ACC112 (cell line): ENCODE measurements at regions not wholly inside any gene's neighbourhood (a gene's known extent, or its start where the extent isn't known, plus 50 kb on each side); places are given as distances from the start of the nearest gene placed in this dataset.

Source experiments
- H2AFZ ChIP-seq: fragments of 200-600 bp; sonication (generic); one replicate; pipeline ENCODE4 v1.6.0; 2017; ENCODE audit warnings: antibody characterized with exemption, low read length; ENCODE audit not compliant: unreplicated experiment
- H3K27ac ChIP-seq: fragments of 200-600 bp; sonication (generic); 2 replicates; pipeline ENCODE4 v1.5.1; 2014; ENCODE audit warnings: low read depth, mild to moderate bottlenecking, antibody characterized with exemption, low read length, moderate library complexity
- H3K27me3 ChIP-seq: fragments of 200-600 bp; sonication (generic); 2 replicates; pipeline ENCODE4 v1.6.1; 2014; ENCODE audit warnings: mild to moderate bottlenecking, antibody characterized with exemption, low read length, moderate library complexity, mixed read lengths; ENCODE audit not compliant: insufficient read depth
- H3K36me3 ChIP-seq: fragments of 200-600 bp; sonication (generic); 2 replicates; pipeline ENCODE4 v1.6.1; 2016; ENCODE audit warnings: mild to moderate bottlenecking, antibody characterized with exemption, low read length, moderate library complexity, mixed read lengths; ENCODE audit not compliant: insufficient read depth
- H3K4me1 ChIP-seq: fragments of 200-600 bp; sonication (generic); one replicate; pipeline ENCODE4 v1.6.1; 2016; ENCODE audit warnings: low read length, mixed read lengths; ENCODE audit not compliant: insufficient read depth, unreplicated experiment, control insufficient read depth
- H3K4me3 ChIP-seq: fragments of 200-600 bp; sonication (generic); 2 replicates; pipeline ENCODE4 v1.5.1; 2014; ENCODE audit warnings: mild to moderate bottlenecking, low read depth, low read length
- H3K79me2 ChIP-seq: fragments of 200-600 bp; sonication (generic); one replicate; pipeline ENCODE4 v1.6.0; 2016; ENCODE audit warnings: low read length; ENCODE audit not compliant: control insufficient read depth, unreplicated experiment, insufficient read depth

DNA sequence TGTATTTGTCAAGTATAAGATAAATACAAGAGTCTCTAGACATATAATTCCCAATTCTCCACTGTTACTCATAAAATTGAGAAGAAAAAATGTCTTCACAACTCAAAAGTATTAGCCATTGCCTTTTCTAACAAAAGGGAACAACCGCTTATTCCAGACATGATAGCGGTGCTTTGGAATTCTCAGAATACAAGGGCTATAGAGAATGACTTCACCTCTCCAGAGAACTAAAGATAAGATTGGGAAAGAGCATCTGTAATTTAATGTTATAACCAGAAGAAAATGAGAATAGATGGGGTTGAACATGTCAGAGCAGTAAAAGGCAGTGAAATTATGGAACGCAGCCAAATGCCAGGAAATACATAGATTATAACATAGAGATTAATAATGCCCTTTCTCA is 730.8 kb downstream of the C6orf118 start:
- no peak overlapping the region for H2AFZ ChIP-seq
- no peaks in the 10 kb centered on the region for H3K4me1 ChIP-seq
- no peak overlapping the region for H3K4me3 ChIP-seq
- H3K27ac ChIP-seq: no peak overlapping the region
- no peaks in the 10 kb centered on the region for H3K36me3 ChIP-seq
- no peaks in the 10 kb centered on the region for H3K79me2 ChIP-seq
- H3K27me3 ChIP-seq: no peaks in the 10 kb centered on the region

DNA sequence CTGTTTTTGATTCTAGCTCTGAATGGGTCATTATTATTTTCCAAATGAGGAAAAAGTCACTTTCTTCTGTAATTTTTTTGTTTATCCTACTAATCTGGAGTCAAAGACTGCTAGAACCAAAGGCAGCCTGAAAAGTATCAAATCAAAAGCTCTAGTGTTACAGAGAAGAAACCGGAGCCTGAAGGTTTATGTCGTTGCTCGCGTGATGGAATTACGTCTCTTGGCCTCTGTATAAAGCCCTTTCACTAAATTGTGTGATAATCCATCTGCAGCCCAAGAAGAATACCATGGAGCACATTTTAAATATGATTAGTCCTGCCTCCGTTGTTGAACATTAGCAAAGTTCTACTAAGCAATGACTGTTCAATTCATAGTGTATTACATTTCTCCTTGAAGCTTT is 738.6 kb downstream of the C6orf118 start:
- Histone ChIP-seq H3K4me3 (no peak overlapping the region), H3K4me1 (no peaks in the 10 kb centered on the region), H3K36me3 (no peaks in the 10 kb centered on the region), H2AFZ (no peak overlapping the region), H3K27ac (no peak overlapping the region), H3K27me3 (no peaks in the 10 kb centered on the region), H3K79me2 (no peaks in the 10 kb centered on the region)

DNA sequence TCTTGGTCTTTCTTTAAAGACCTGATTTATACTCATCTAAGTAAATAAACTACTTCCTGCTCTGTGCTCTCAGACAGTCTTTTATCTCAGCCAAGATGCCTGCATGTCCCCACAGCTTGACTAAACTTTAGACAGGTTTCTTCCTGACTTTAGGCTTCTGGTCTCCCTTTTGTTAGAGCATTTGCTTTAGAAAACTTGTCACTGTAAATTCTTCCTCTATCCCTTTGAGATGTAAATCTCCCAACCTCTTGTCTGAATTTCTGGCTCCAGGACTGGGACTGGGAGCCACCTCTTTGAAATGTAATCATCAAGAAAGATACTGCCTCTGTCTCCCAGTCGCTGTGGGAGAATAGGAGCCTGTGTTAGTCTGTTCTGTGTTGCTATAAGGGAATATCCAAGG is 739.9 kb downstream of the C6orf118 start:
- Histone ChIP-seq H2AFZ (no peak overlapping the region), H3K4me1 (no peaks in the 10 kb centered on the region), H3K27me3 (no peaks in the 10 kb centered on the region), H3K27ac (no peak overlapping the region), H3K79me2 (no peaks in the 10 kb centered on the region), H3K36me3 (no peaks in the 10 kb centered on the region), H3K4me3 (no peak overlapping the region)

DNA sequence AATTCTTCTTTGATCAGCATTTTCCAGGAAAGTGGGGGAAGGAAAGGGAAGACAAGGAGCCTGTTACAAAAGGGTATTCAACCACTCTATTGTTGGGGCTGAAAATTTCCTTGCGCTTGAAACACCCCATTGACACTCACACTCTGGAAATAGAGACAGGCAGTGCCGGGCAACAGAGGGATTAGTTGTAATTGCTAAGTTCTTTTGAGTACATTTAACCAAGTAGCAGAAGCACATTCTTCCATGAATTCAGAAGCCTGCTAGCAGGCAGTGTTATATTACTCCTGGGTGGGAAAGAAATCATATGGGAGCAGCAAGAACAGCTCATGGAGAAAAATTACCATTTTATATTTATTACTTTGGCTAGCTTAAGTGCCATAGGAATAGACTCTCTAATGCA is 745.5 kb downstream of the C6orf118 start:
- Histone ChIP-seq H3K4me1 (no peaks in the 10 kb centered on the region), H2AFZ (no peak overlapping the region), H3K27ac (no peak overlapping the region), H3K36me3 (no peaks in the 10 kb centered on the region), H3K79me2 (no peaks in the 10 kb centered on the region), H3K4me3 (no peak overlapping the region), H3K27me3 (no peaks in the 10 kb centered on the region)

DNA sequence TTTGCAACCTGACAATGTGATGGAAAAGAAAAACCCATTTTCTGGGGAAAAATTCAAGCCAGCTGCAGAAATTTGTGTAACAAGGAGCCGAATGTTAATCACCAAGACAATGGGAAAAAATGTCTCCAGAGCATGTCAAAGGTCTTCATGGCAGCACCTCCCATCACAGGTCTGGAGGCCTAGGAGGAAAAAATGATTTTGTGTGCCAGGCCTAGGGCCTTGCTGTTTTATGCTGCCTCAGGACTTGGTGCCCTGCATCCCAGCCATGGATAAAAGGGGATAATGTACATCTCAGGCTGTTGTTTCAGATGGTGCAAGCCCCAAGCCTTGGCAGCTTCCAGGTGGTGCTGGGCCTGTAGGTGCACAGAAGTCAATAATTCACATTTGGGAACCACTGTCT is 747.7 kb downstream of the C6orf118 start:
- Histone ChIP-seq H2AFZ (no peak overlapping the region), H3K27me3 (no peaks in the 10 kb centered on the region), H3K79me2 (no peaks in the 10 kb centered on the region), H3K4me3 (no peak overlapping the region), H3K27ac (no peak overlapping the region), H3K4me1 (no peaks in the 10 kb centered on the region), H3K36me3 (no peaks in the 10 kb centered on the region)

DNA sequence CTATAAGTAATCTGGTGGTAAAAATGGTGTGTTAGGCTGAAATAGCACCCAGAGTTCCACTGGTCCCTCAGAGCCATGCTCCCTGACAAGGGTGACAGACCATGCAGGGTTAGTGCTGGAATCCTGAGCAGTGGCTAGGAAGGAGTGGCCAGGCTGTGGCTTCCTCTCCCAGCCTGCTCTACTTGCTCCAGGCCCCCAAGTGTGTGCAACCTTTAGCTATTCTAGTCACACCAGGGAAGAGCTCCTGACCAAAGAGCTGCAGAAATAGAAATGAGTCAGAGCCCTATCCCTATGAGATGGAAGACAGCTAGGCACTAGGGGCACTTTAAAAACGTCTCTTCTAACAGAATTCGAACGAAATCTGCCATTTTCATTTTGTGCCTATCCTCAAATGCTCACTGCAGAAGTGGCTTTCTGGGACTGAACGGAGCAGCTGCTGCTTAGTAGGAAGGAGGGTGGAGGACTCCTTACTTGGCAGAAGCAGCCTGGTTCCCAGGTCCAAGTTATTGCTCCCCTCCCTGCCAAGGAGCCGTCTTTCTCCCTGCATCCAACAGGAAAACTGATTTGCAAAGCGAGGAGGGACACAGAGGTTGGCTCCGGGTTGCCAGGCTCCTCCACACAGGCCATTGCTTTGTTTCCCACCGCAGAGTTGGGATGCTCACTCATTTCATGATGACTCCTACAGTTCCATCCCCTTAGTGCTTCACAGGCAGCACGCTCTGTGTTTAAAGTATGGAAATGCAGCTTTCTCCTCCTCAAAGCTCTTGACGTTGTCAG is 754.5 kb downstream of the C6orf118 start:
- Histone ChIP-seq H3K4me1 (no peaks in the 10 kb centered on the region), H2AFZ (no peak overlapping the region), H3K4me3 (no peak overlapping the region), H3K79me2 (no peaks in the 10 kb centered on the region), H3K36me3 (no peaks in the 10 kb centered on the region), H3K27ac (no peak overlapping the region), H3K27me3 (no peaks in the 10 kb centered on the region)

DNA sequence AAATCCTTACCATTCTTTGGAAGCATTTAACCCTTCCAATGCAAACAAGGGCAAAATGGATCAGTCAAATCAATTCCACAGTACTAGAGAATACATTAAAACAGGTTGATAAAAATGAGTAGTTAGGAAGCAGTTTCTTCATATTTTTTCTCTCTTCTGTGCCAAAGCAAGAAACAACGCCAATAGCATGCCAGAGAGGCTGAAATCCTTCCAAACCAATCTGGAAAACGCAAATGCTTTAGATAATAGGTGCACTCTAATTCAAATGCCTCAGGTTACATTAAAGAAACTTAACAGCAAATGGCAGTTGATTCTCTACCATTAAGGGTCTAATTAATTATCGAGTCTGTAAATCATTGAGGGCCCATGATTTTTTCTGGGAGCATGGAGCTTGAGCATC is 755.2 kb downstream of the C6orf118 start:
- Histone ChIP-seq H3K27ac (no peak overlapping the region), H2AFZ (no peak overlapping the region), H3K4me1 (no peaks in the 10 kb centered on the region), H3K27me3 (no peaks in the 10 kb centered on the region), H3K79me2 (no peaks in the 10 kb centered on the region), H3K36me3 (no peaks in the 10 kb centered on the region), H3K4me3 (no peak overlapping the region)

DNA sequence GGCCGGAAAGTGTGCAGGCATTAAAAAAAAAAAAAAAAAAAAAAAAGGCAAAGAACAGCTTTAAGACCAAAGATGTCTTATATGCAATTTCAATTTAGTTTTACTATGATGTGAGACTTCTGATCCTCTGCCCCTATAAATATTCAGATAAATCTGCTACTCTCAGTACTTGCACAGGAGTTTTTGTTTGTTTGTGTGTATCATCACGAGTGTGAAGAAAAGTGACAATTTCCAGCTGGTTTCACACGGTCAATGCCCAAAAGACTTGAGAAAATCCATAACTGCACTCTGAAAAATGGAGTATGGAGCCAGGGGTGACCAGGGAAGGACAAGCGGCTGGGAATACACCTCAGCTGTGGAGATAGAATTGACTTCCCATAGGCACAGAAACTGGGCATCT is 757.7 kb downstream of the C6orf118 start:
- Histone ChIP-seq H3K4me1 (no peaks in the 10 kb centered on the region), H3K79me2 (no peaks in the 10 kb centered on the region), H3K36me3 (no peaks in the 10 kb centered on the region), H2AFZ (no peak overlapping the region), H3K27ac (no peak overlapping the region), H3K27me3 (no peaks in the 10 kb centered on the region), H3K4me3 (no peak overlapping the region)

DNA sequence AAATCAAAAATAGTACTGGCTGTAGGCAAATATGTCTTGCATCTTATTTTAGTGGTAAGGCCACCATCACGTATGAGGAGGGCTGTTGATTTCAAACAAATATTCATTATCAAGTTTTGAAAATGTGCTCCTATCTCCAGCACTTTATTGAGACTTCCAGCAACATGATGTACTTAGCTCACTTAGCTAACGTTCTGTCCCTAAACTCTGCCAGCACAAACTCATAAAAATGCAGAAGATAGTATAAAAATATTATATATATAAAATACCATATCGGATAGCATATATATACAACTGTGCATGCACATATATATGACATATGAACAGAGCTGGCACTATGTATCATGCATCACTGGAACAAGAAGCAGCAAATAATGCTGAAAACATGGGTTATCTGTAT is 762.3 kb downstream of the C6orf118 start:
- no peaks in the 10 kb centered on the region for H3K4me1 ChIP-seq
- H2AFZ ChIP-seq: no peak overlapping the region
- no peak overlapping the region for H3K27ac ChIP-seq
- no peak overlapping the region for H3K4me3 ChIP-seq
- H3K27me3 ChIP-seq: no peaks in the 10 kb centered on the region
- H3K36me3 ChIP-seq: no peaks in the 10 kb centered on the region
- no peaks in the 10 kb centered on the region for H3K79me2 ChIP-seq

DNA sequence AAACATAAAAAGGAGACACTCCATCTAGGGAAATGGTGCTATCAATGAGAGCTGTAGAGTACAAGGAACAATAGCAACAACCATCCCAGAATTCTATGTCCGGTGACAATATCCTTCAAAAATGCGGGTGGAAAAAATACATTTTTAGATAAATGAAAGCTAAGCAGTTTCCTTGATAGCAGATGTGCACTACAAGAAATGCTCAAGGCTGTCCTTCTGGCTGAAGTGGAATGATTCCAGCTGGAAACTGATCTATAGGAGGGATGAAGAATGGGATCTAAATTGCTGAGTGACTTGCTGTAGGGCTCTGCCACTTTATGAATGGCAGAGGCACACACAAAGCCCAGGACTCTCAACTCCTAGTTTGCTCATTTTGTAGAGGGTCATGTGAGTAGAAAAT is 763.1 kb downstream of the C6orf118 start:
- Histone ChIP-seq H3K79me2 (no peaks in the 10 kb centered on the region), H3K4me1 (no peaks in the 10 kb centered on the region), H3K36me3 (no peaks in the 10 kb centered on the region), H3K27ac (no peak overlapping the region), H3K27me3 (no peaks in the 10 kb centered on the region), H2AFZ (no peak overlapping the region), H3K4me3 (no peak overlapping the region)

DNA sequence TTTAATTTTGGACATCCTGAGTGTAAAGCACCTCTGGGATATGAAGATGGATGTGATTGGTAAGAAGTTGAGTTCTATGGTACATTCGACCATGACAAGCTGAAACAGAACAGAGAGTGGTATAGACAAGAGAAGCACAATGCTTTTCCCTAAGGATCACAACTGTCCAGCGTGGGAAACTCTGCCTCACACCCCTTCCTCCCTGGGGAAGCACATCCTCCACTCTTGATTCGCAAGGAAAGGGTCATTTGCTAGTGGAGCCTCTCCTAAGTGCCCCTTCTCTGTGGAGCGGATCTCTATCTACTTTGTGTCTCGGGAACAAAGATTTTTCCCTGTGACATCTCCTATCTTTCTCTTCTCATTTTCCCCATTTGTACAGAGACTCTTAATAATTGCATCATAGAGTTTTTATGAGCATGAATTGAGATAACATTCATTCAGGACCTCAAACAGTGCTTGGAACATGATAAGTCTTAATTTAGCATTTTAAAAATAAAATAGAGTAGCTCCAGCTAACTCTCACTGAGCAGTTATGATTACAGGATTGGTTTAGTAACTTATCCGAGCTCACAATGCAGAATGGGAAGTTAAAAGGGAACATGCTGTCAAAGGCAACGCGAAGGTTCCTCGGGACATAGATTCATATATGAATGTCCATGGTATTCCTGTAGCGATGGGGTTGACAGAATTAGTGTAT is 775.2 kb downstream of the C6orf118 start:
- Histone ChIP-seq H3K79me2 (no peaks in the 10 kb centered on the region), H2AFZ (no peak overlapping the region), H3K27me3 (no peaks in the 10 kb centered on the region), H3K4me3 (no peak overlapping the region), H3K27ac (no peak overlapping the region), H3K36me3 (no peaks in the 10 kb centered on the region), H3K4me1 (no peaks in the 10 kb centered on the region)
